GM21619 (cell line): ENCODE measurements at regions not wholly inside any gene's neighbourhood (a gene's known extent, or its start where the extent isn't known, plus 50 kb on each side); places are given as distances from the start of the nearest gene placed in this dataset.

ENCODE experiments used
- ATAC-seq: cut with Tn5 transposase; IDR thresholded peaks from one replicate; pipeline ENCODE4 v1.9.1; 2021; ENCODE audit not compliant: unreplicated experiment

DNA sequence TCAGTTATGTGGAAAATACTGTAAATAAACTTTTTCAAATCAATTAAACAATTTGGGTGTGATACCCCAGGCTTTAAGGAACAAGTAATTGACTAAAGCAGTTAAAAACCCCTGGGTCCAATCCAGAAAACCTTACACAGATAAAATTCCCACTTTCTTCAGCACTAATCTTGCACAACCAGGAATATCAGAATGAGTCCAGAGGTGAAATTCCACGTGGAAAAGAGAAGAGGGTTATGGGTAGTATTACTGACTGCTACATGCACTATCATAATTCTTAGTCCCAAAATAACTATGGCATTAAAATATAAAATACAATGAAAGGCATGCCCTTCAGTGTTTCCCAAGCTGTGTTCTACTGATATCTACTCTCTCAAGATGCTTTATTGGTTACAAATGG lies 135.7 kb upstream of the STEAP4 start:
- no peak for ATAC-seq

- ATAC-seq, result peak; percentile 73
Observed at GRCh38 chr7:88437132-88437531, 130.4 kb upstream of the STEAP4 start.

GRCh38 chr7:88432301-88432700 lies 125.6 kb upstream of the STEAP4 start:
- no peak for ATAC-seq

GRCh38 chr7:88431882-88432281 lies 125.2 kb upstream of the STEAP4 start:
- ATAC-seq, result no peak

- ATAC-seq, result no peak
Observed at GRCh38 chr7:88429382-88429781, 122.7 kb upstream of the STEAP4 start.

GRCh38 chr7:88402529-88402928 lies 95.8 kb upstream of the STEAP4 start:
- ATAC-seq, result no peak

- peak; percentile 54 for ATAC-seq
Observed at GRCh38 chr7:88401009-88401623, 94.4 kb upstream of the STEAP4 start.

- ATAC-seq, result no peak
Observed at GRCh38 chr7:88399696-88400240, 93.1 kb upstream of the STEAP4 start.

DNA sequence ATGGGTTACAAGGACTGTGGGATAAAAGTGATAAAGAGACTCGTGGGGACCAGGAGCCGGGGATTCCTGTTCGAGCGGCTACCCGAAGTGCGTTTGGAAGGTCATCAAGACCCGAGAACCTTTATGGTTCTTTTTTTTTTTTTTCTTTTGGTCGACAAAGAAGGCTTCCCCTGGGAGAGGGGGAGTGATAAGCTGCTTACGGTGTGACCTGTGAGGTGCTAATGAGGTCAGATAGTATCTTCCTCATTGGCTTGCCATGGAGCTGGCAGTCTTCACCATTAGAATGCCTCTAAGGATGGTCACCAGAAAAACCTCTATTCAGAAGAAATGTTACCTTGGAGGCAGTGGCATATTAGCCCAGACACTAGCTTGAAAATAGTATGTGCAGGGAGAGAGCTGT lies 92.3 kb upstream of the STEAP4 start:
- ATAC-seq, result no peak

- ATAC-seq, result no peak
Observed at GRCh38 chr7:88398459-88398858, 91.8 kb upstream of the STEAP4 start.

- peak; percentile 18 for ATAC-seq
Observed at GRCh38 chr7:88396948-88397322, 90.2 kb upstream of the STEAP4 start.

GRCh38 chr7:88396295-88396947 lies 89.7 kb upstream of the STEAP4 start:
- peak; percentile 74 for ATAC-seq

DNA sequence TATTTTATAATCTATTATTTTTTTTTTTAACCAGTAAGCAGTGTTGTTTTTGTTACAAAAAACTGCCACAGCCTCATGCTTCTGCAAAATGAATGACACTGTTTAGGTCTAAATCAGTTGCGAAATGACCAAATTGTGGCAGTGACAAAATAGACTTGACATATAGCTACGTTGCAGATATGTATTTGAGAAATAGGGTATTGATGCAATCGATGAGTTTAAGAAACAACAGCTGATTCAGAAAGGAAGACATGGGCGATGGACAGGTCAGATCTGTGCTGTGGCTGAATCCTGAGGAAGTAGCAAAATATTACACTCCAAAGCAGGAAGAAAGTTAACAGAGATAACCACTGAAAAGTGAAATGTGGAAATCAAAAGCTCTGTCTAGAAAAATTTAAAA lies 89.0 kb upstream of the STEAP4 start:
- no peak for ATAC-seq

DNA sequence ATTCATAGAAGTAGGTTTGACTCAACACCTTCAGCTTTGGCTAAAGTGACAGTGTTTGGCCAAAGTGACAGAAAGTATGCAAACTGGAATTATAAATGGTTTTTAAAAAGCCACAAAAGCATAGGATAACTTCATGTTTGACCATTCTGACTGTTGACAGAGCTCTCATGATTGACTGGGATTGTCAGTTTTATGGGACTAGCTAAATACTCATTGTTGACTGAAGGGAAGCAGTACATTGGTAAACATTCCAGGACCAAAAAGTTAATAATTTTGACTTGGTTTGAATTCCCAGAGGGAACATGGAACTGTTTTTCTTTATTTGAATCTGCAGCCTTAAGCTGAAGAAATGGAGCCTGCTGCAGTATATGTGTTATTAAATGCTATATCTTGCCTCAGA lies 84.6 kb upstream of the STEAP4 start:
- no peak for ATAC-seq

- no peak for ATAC-seq
Observed at GRCh38 chr7:88387368-88387767, 80.7 kb upstream of the STEAP4 start.

DNA sequence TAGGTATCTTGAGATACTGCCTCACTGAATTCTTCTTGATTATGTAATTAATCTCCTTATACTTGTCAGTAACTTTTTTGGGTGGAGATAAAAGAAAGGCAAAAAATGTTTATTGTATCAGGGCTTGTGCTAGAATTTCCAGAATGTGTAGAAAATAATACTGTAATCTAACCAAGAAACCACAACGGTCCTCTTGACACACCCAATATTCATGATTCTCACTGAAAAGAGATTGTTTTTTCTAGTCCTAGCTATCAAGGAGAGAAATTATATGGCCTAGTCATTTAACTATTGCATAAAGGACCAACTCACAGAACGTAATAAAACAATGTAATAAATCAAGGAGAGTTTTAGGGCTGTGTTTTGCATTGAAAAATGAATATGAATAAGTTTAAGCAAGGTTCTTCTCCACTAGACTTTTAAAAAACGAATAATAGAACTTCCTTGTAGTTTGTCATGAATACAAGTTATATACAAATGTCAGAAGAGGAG lies 80.0 kb upstream of the STEAP4 start:
- ATAC-seq, result no peak

DNA sequence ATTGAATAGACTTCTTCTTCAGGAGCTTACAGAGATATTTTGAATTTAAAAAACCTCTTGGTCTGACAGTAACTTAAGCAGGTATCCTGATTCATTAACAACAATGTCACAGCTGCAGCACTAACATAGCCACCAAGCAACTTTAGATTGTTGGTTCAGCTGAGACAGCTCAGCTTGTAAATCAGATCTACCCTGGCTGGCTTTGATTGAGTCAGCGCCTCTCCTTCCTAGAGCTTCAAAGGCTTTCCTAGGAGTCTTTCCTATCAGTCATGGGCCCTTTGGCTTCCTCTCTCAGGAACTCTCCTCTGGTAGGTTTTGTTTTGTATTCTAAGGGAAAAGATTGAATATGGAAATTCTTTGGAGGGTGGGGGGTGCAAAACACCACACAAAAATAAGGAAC lies 70.7 kb upstream of the STEAP4 start:
- no peak for ATAC-seq

- ATAC-seq, result no peak
Observed at GRCh38 chr7:88368686-88369085, 62.0 kb upstream of the STEAP4 start.

DNA sequence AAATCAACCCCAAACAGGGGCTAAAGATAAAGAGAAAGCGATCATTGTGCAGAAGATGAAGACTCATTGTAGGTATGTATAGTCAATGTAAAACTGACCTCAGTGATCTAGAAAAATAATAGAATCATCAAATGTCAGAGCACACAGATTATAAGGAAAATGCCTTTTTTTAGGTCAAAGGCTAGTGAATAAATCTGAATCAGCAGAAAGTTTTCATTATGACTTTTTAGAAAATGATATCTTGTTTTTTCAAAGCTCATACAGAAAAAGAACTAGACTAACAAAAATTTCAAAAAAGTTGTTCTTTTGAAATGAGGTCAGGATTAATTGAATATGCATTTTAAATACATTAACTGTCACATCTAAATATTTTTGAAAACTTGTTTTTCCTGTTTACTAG lies 60.2 kb upstream of the STEAP4 start:
- no peak for ATAC-seq

DNA sequence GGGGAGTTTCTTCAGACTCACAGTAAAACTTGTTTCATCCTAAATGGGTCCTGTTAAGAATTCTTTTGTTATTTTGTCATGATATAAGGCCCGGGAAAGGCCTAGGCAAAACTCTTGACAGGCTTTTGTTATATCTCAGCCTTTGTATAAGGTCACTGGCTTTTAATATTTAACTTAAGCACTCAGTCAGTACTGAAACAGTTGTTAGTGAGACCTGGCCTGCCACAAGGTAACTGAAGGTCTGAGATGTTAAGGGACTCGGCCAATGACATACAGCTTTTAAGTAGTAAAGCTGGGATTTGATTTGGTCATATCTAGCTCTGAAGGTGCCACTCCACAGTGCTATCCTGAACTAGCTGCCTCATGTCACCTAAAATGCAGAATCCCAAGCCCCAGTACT lies 57.2 kb upstream of the STEAP4 start:
- ATAC-seq, result no peak

GRCh38 chr7:88363249-88363648 lies 56.6 kb upstream of the STEAP4 start:
- no peak for ATAC-seq

- no peak for ATAC-seq
Observed at GRCh38 chr7:88361357-88361756, 54.7 kb upstream of the STEAP4 start.

- ATAC-seq, result no peak
Observed at GRCh38 chr7:88358881-88359280, 52.2 kb upstream of the STEAP4 start.
